H9 (cell line): ENCODE measurements at regions not wholly inside any gene's neighbourhood (a gene's known extent, or its start where the extent isn't known, plus 50 kb on each side); places are given as distances from the start of the nearest gene placed in this dataset.

Experiments used
- DNase-seq: peaks from one replicate; pipeline ENCODE4 v3.0.0-alpha.2; 2017
- H2AFZ ChIP-seq: one replicate; pipeline ENCODE4 v1.6.1; 2013; ENCODE audit warnings: mild to moderate bottlenecking, low read length, control low read depth, moderate library complexity
- H2AK5ac ChIP-seq: 2 replicates; pipeline ENCODE4 v1.6.1; 2013; ENCODE audit warnings: low read length, control low read depth, mixed read lengths; ENCODE audit not compliant: insufficient read length
- H2BK120ac ChIP-seq: one replicate; pipeline ENCODE4 v1.6.1; 2013; ENCODE audit warnings: low read depth, mild to moderate bottlenecking, low read length, control low read depth, inconsistent platforms; ENCODE audit not compliant: poor library complexity, severe bottlenecking
- H2BK12ac ChIP-seq: 2 replicates; pipeline ENCODE4 v1.6.1; 2013; ENCODE audit warnings: low read length, control low read depth, mixed read lengths, low read depth; ENCODE audit not compliant: insufficient read length
- H2BK15ac ChIP-seq: 2 replicates; pipeline ENCODE4 v1.6.1; 2013; ENCODE audit warnings: low read depth, low read length, control low read depth
- H2BK20ac ChIP-seq: one replicate; pipeline ENCODE4 v1.6.1; 2013; ENCODE audit warnings: low read depth, mild to moderate bottlenecking, low read length, control low read depth, inconsistent platforms; ENCODE audit not compliant: poor library complexity, severe bottlenecking
- H2BK5ac ChIP-seq: 2 replicates; pipeline ENCODE4 v1.6.1; 2013; ENCODE audit warnings: low read length, control low read depth, mixed read lengths; ENCODE audit not compliant: insufficient read length
- H3K14ac ChIP-seq: 2 replicates; pipeline ENCODE4 v1.6.1; 2013; ENCODE audit warnings: low read length, control low read depth; ENCODE audit not compliant: insufficient read depth
- H3K18ac ChIP-seq: 2 replicates; pipeline ENCODE4 v1.6.1; 2013; ENCODE audit warnings: low read depth, mild to moderate bottlenecking, mixed read lengths, low read length, control low read depth; ENCODE audit not compliant: insufficient read length
- H3K23ac ChIP-seq: 2 replicates; pipeline ENCODE4 v1.6.1; 2013; ENCODE audit warnings: low read length, control low read depth, mixed read lengths, low read depth; ENCODE audit not compliant: insufficient read length
- H3K23me2 ChIP-seq: 2 replicates; pipeline ENCODE4 v1.6.1; 2013; ENCODE audit warnings: low read depth, mild to moderate bottlenecking, mixed read lengths, low read length, control low read depth; ENCODE audit not compliant: insufficient read length, poor library complexity, severe bottlenecking
- H3K27ac ChIP-seq: 2 replicates; pipeline ENCODE4 v1.5.1; 2013; ENCODE audit warnings: low read length, control low read depth, mixed read lengths, low read depth; ENCODE audit not compliant: insufficient read length
- H3K27me3 ChIP-seq: 2 replicates; pipeline ENCODE4 v1.6.1; 2013; ENCODE audit warnings: low read length, control low read depth, inconsistent platforms; ENCODE audit not compliant: insufficient read depth
- H3K4ac ChIP-seq: 2 replicates; pipeline ENCODE4 v1.6.1; 2013; ENCODE audit warnings: low read depth, mild to moderate bottlenecking, control low read depth, inconsistent platforms, low read length, moderate library complexity
- H3K4me1 ChIP-seq: 2 replicates; pipeline ENCODE4 v1.6.1; 2013; ENCODE audit warnings: low read length, control low read depth, inconsistent platforms; ENCODE audit not compliant: insufficient read depth
- H3K4me2 ChIP-seq: 2 replicates; pipeline ENCODE4 v1.6.1; 2013; ENCODE audit warnings: low read length, control low read depth, mixed read lengths; ENCODE audit not compliant: insufficient read length, insufficient read depth
- H3K56ac ChIP-seq: 2 replicates; pipeline ENCODE4 v1.6.1; 2013; ENCODE audit warnings: low read depth, mild to moderate bottlenecking, mixed read lengths, low read length, control low read depth; ENCODE audit not compliant: insufficient read length
- H3K79me1 ChIP-seq: 2 replicates; pipeline ENCODE4 v1.6.1; 2013; ENCODE audit warnings: low read depth, mild to moderate bottlenecking, moderate library complexity, low read length, control low read depth, inconsistent platforms; ENCODE audit not compliant: insufficient read depth, poor library complexity, severe bottlenecking
- H3K79me2 ChIP-seq: 2 replicates; pipeline ENCODE4 v1.6.1; 2013; ENCODE audit warnings: low read length, control low read depth, inconsistent platforms; ENCODE audit not compliant: insufficient read depth
- H3K9ac ChIP-seq: 2 replicates; pipeline ENCODE4 v1.6.1; 2013; ENCODE audit warnings: low read length, control low read depth, mixed read lengths; ENCODE audit not compliant: insufficient read length; ENCODE audit errors: extremely low read depth
- H3K9me3 ChIP-seq: one replicate; pipeline ENCODE4 v1.6.1; 2013; ENCODE audit warnings: low read depth, low read length, inconsistent platforms; ENCODE audit not compliant: control insufficient read depth
- H3T11ph ChIP-seq: one replicate; pipeline ENCODE4 v1.6.1; 2013; ENCODE audit warnings: mild to moderate bottlenecking, low read length, control low read depth, inconsistent platforms
- H4K20me1 ChIP-seq: one replicate; pipeline ENCODE4 v1.6.1; 2013; ENCODE audit not compliant: control insufficient read depth, insufficient read length, insufficient read depth
- H4K5ac ChIP-seq: 2 replicates; pipeline ENCODE4 v1.6.1; 2013; ENCODE audit warnings: low read depth, mild to moderate bottlenecking, mixed read lengths, low read length, control low read depth; ENCODE audit not compliant: insufficient read length
- H4K8ac ChIP-seq: replicated peaks from 2 replicates; pipeline ENCODE4 v1.6.1; 2013; ENCODE audit warnings: low read length, control low read depth, mixed read lengths, low read depth; ENCODE audit not compliant: insufficient read length
- H4K91ac ChIP-seq: 2 replicates; pipeline ENCODE4 v1.6.1; 2013; ENCODE audit warnings: low read depth, mild to moderate bottlenecking, moderate library complexity, mixed read lengths, low read length, control low read depth; ENCODE audit not compliant: insufficient read length
- H3K27ac Mint-ChIP-seq, 3 experiments: 2 replicates in 2 of 3; 3 replicates in 1 of 3; pipeline ENCODE4 v1.8.0; 2020 to 2021; ENCODE audit warnings: mixed read lengths in 3 of 3, mild to moderate bottlenecking in 1 of 3, moderate library complexity in 1 of 3
- H3K27me3 Mint-ChIP-seq: 2 replicates; pipeline ENCODE4 v1.8.0; 2021; ENCODE audit warnings: low read depth, mild to moderate bottlenecking, moderate library complexity, mixed read lengths
- H3K36me3 Mint-ChIP-seq, 3 experiments: 2 replicates in 2 of 3; 3 replicates in 1 of 3; pipeline ENCODE4 v1.8.0; 2020 to 2021; ENCODE audit warnings: low read depth in 3 of 3, mixed read lengths in 3 of 3; ENCODE audit not compliant: insufficient read depth in 1 of 3
- H3K4me1 Mint-ChIP-seq, 2 experiments: 2 replicates each; pipeline ENCODE4 v1.8.0; 2020; ENCODE audit warnings: mixed read lengths in 2 of 2
- H3K4me3 Mint-ChIP-seq, 2 experiments: 2 replicates in 1 of 2; 3 replicates in 1 of 2; pipeline ENCODE4 v1.8.0; 2020 to 2021; ENCODE audit warnings: mild to moderate bottlenecking in 2 of 2, mixed read lengths in 2 of 2, moderate library complexity in 1 of 2
- H3K9me3 Mint-ChIP-seq, 2 experiments: 2 replicates in 1 of 2; 3 replicates in 1 of 2; pipeline ENCODE4 v1.8.0; 2020; ENCODE audit warnings: mild to moderate bottlenecking in 2 of 2, mixed read lengths in 2 of 2, moderate library complexity in 1 of 2
- CTCF ChIP-seq: fragments of 200-600 bp; sonication (generic); conservative IDR thresholded peaks from 3 replicates; pipeline ENCODE4 v1.8.0; 2021; ENCODE audit warnings: antibody characterized with exemption, mild to moderate bottlenecking
- WGBS: extraction: QIAGEN DNeasy Blood & Tissue Kit; methylation state at CpG from one replicate; pipeline ENCODE4 v1.1.7; 2013; ENCODE audit warnings: missing lambda C conversion rate, low lambda C conversion rate, mixed read lengths; ENCODE audit not compliant: insufficient read length; ENCODE audit errors: extremely low coverage; 5-methylcytosine and 5-hydroxymethylcytosine counted together

- no CpG with 5 or more reads among the region's 1 CpG for WGBS
- H2BK15ac ChIP-seq: no peak overlapping the region
Measured at GRCh38 chr21:24265987-24266386, 1341.3 kb downstream of the MRPL39 start.

More at GRCh38 chr21:24265987-24266386, 1341.3 kb downstream of the MRPL39 start:
- no peak overlapping the region for H4K8ac ChIP-seq
- no peak overlapping the region for H2BK20ac ChIP-seq
- H3K27me3 ChIP-seq: no peaks in the 10 kb centered on the region
- H4K20me1 ChIP-seq: no peaks in the 10 kb centered on the region
- H3K36me3 Mint-ChIP-seq: peaks cover 0 to 7% (median 0%) of the 10 kb centered on the region in 3 experiments; a peak in 2 of 7 replicates
- no peak overlapping the region for H3K23ac ChIP-seq
- DNase-seq: no peak
- H3K27me3 Mint-ChIP-seq: no peaks in the 10 kb centered on the region
- H3K9me3 Mint-ChIP-seq: peaks cover 24 to 39% of the 10 kb centered on the region in 2 experiments
- no peak overlapping the region for H2AK5ac ChIP-seq
- H3K56ac ChIP-seq: no peak overlapping the region
- H3K27ac Mint-ChIP-seq: no peak overlapping the region
- H3K79me1 ChIP-seq: no peaks in the 10 kb centered on the region
- H2BK120ac ChIP-seq: no peak overlapping the region
- no peak overlapping the region for H3K9ac ChIP-seq
- no peak overlapping the region for H2BK5ac ChIP-seq
- H4K5ac ChIP-seq: no peak overlapping the region
- no peaks in the 10 kb centered on the region for H3K79me2 ChIP-seq
- no peak overlapping the region for H3T11ph ChIP-seq
- no peak overlapping the region for H3K4ac ChIP-seq
- no peak for TF ChIP-seq CTCF
- no peak overlapping the region for H3K4me2 ChIP-seq
- no peak overlapping the region for H2AFZ ChIP-seq
- no peaks in the 10 kb centered on the region for H3K23me2 ChIP-seq
- H4K91ac ChIP-seq: no peak overlapping the region
- H3K27ac ChIP-seq: no peak overlapping the region
- no peak overlapping the region for H3K4me3 Mint-ChIP-seq
- no peak overlapping the region for H3K18ac ChIP-seq
- H3K14ac ChIP-seq: no peak overlapping the region
- H3K9me3 ChIP-seq: no peaks in the 10 kb centered on the region
- no peaks in the 10 kb centered on the region for H3K4me1 Mint-ChIP-seq
- no peaks in the 10 kb centered on the region for H3K4me1 ChIP-seq
- H2BK12ac ChIP-seq: no peak overlapping the region
